Epidermal melanocyte (primary cell): ENCODE measurements at regions not wholly inside any gene's neighbourhood (a gene's known extent, or its start where the extent isn't known, plus 50 kb on each side); places are given as distances from the start of the nearest gene placed in this dataset.

Experiments used
- DNase-seq: peaks from one replicate; pipeline ENCODE4 v3.0.0; 2011; ENCODE audit warnings: low spot score; ENCODE audit not compliant: insufficient read length

GRCh38 chr10:59082249-59082648 lies 94.2 kb upstream of the PHYHIPL start:
- no peak for DNase-seq

- no peak for DNase-seq
Measured at GRCh38 chr10:59085054-59085453, 91.4 kb upstream of the PHYHIPL start.

GRCh38 chr10:59085711-59086502 lies 90.5 kb upstream of the PHYHIPL start:
- no peak for DNase-seq

GRCh38 chr10:59087486-59087885 lies 89.0 kb upstream of the PHYHIPL start:
- DNase-seq: no peak

GRCh38 chr10:59088912-59089573 lies 87.4 kb upstream of the PHYHIPL start:
- DNase-seq: no peak

GRCh38 chr10:59090817-59091622 lies 85.4 kb upstream of the PHYHIPL start:
- DNase-seq: no peak

GRCh38 chr10:59093461-59093860 lies 83.0 kb upstream of the PHYHIPL start:
- no peak for DNase-seq

GRCh38 chr10:59096631-59097030 lies 79.8 kb upstream of the PHYHIPL start:
- no peak for DNase-seq

GRCh38 chr10:59098387-59098786 lies 78.1 kb upstream of the PHYHIPL start:
- no peak for DNase-seq

GRCh38 chr10:59098831-59099452 lies 77.5 kb upstream of the PHYHIPL start:
- no peak for DNase-seq

GRCh38 chr10:59099481-59099880 lies 77.0 kb upstream of the PHYHIPL start:
- DNase-seq: no peak

GRCh38 chr10:59102394-59102793 lies 74.0 kb upstream of the PHYHIPL start:
- DNase-seq: no peak

- no peak for DNase-seq
Measured at GRCh38 chr10:59104186-59104585, 72.3 kb upstream of the PHYHIPL start.

GRCh38 chr10:59106441-59106840 lies 70.0 kb upstream of the PHYHIPL start:
- DNase-seq: no peak

- no peak for DNase-seq
Measured at GRCh38 chr10:59107147-59107546, 69.3 kb upstream of the PHYHIPL start.

GRCh38 chr10:59108296-59108870 lies 68.1 kb upstream of the PHYHIPL start:
- DNase-seq: no peak

GRCh38 chr10:59108886-59109288 lies 67.6 kb upstream of the PHYHIPL start:
- no peak for DNase-seq

GRCh38 chr10:59109826-59110225 lies 66.6 kb upstream of the PHYHIPL start:
- DNase-seq: no peak

GRCh38 chr10:59124187-59124586 lies 52.3 kb upstream of the PHYHIPL start:
- DNase-seq: no peak

- no peak for DNase-seq
Measured at GRCh38 chr10:59125666-59126065, 50.8 kb upstream of the PHYHIPL start.

GRCh38 chr10:59126261-59126660 lies 50.2 kb upstream of the PHYHIPL start:
- no peak for DNase-seq
